ENCODE measurements at regions not wholly inside any gene's neighbourhood (a gene's known extent, or its start where the extent isn't known, plus 50 kb on each side); places are given as distances from the start of the nearest gene placed in this dataset.
"Not testable (repeated sequence)": the region's sequence is repeated elsewhere in the genome, so short reads cannot be mapped to it uniquely, and the experiment has no call there.

DNA sequence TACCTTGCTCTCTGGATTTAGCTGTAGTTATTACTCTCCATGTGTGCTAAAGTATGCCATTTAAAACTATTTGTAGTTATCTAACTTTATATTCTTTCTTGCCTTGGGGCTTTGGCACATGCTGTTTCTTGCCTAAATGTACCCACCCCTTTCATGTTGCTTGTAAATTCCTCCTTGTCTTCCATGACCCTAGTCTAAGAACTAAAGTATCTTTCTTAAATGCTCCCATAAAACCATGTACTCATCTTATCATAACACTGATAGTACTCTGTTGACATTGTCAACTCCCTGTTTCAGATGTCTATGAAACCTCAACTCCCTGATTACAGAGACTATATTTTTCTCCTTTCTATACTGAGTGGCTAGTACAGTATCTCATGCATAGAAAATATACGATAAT, 564.9 kb upstream of the IRAK1BP1 start:
- H3K27me3 ChIP-seq (ENCODE audit: insufficient read depth, low read length) = no peaks in the 10 kb centered on the region
- no peaks in the 10 kb centered on the region for H3K9me3 ChIP-seq (ENCODE audit: low read depth, low read length)
- H3K4me3 ChIP-seq (ENCODE audit: low read length) = no peak overlapping the region
- H3K4me1 ChIP-seq (ENCODE audit: insufficient read depth, low read length) = no peaks in the 10 kb centered on the region

DNA sequence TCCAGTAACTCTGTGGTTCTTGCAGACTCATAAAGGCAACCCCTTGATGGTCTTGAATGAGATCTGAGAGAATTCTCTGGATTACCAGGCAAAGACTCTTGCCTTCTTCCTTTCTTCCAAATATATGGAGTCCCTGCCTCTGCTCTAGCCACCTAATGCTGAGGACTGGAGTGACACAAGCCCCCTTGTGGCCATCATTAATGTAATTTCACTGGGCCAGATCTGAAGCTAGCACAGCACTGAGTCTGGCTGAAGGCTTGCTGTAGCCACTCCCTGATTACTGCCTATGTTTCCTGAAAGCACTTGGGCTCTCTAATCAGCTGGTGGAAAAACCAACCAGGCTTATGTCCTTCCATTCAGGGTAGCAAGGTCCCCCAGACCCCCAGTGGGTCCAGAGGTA, 559.3 kb upstream of the IRAK1BP1 start:
- Histone ChIP-seq H3K27me3 (ENCODE audit: insufficient read depth, low read length) (no peaks in the 10 kb centered on the region), H3K9me3 (ENCODE audit: low read depth, low read length) (no peaks in the 10 kb centered on the region), H3K4me3 (ENCODE audit: low read length) (no peak overlapping the region), H3K4me1 (ENCODE audit: insufficient read depth, low read length) (no peaks in the 10 kb centered on the region)

DNA sequence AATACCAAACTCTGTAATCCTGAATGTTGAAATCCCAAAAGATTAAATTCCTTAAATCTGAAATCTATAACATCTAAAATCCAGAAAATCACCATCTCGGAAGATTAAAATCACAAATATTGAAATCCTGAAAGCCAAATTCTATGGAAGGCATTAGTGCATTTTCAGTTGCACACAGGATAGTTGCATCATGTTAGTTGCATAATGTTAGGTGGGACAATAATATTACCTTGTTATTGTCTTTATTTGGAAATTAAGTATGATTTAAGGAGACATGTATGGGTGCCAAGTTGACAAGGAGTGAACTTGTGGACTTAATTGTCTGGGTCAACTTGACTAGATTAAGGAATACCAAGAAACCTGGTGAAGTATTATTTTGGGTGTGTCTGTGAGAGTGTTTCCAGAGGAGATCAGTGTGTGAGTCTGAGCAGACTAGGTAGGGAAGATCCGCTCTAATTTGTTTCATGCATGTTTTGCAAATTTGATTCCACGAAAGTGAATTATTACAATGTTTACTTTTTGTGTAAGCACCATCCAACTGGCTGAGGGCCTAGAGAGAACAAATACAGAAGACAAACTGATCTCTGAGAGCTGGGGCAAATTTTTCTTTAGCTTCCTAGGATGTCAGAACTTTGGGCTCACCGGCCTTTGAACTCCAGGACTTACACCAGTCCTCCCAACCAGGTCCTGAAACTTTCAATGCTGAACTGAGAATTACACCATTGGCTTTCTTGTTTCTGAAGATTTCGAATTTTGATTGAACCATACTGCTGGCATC, 545.1 kb upstream of the IRAK1BP1 start:
- Histone ChIP-seq H3K9me3 (ENCODE audit: low read depth, low read length) (peaks cover 8% of the 10 kb centered on the region), H3K27me3 (ENCODE audit: insufficient read depth, low read length) (no peaks in the 10 kb centered on the region), H3K4me1 (ENCODE audit: insufficient read depth, low read length) (no peaks in the 10 kb centered on the region)

DNA sequence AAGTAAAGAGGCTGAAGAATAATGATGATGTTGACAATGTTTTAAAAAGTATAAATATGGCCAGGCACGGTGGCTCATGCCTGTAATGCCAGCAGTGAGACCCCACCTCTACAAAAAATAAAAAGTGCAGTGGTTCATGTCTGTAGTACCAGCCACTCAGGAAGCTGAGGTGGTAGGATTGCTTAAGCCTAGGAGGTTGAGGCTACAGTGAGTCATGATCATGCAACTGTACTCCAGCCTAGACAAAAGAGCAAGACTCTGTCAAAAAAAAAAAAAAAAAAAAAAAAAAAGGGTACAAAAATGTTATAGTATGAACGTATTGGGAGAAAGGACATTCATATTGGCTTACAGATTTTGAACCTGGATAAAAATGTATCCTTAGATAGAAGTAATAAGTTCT, 543.1 kb upstream of the IRAK1BP1 start:
- Histone ChIP-seq H3K4me1 (ENCODE audit: insufficient read depth, low read length) (no peaks in the 10 kb centered on the region), H3K9me3 (ENCODE audit: low read depth, low read length) (peaks cover 8% of the 10 kb centered on the region), H3K4me3 (ENCODE audit: low read length) (no peak overlapping the region), H3K27me3 (ENCODE audit: insufficient read depth, low read length) (no peaks in the 10 kb centered on the region)

More for the DNA sequence above, 545.1 kb upstream of the IRAK1BP1 start:
- no peak overlapping the region for H3K4me3 ChIP-seq (ENCODE audit: low read length)

DNA sequence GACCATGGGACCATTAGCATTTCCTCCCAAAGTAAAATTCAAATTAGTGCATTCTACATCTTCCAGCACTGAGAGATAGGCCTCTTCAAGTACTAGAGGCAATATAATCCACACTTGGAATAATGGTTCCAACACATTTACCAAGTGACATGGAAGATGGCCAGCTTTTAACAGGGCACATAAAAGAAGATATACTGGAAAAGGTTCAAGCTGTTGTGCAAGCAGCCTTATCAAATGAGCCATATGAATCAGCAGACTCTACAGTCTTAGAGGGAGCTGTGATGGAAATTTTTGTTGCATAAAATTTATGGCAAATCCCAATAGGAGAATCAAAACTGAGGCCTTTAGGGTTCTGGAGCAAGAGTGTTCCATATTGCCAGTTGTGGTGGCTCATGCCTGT, 526.6 kb upstream of the IRAK1BP1 start:
- Histone ChIP-seq H3K27me3 (ENCODE audit: insufficient read depth, low read length) (no peaks in the 10 kb centered on the region), H3K9me3 (ENCODE audit: low read depth, low read length) (peaks cover 4% of the 10 kb centered on the region), H3K4me1 (ENCODE audit: insufficient read depth, low read length) (no peaks in the 10 kb centered on the region), H3K4me3 (ENCODE audit: low read length) (no peak overlapping the region)

DNA sequence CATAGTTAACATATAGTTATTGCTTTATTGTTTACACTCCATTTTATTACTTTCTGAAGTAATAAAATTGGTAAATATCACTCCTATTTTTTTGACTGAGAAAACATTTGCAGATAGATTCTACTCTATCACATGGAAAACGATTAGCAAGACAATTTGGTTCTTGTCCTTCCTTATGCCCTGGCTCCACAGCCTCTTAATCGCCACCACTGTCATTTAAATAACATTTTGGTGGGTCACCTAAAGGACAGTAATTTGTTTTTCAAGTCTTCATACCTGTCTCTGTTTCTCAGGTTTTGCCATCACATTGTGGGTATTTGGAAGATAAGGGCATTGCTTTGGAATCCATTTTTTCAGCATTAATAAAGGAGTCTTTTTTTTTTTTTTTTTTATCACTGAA, 521.5 kb upstream of the IRAK1BP1 start:
- Histone ChIP-seq H3K27me3 (ENCODE audit: insufficient read depth, low read length) (no peaks in the 10 kb centered on the region), H3K4me1 (ENCODE audit: insufficient read depth, low read length) (no peaks in the 10 kb centered on the region), H3K9me3 (ENCODE audit: low read depth, low read length) (peaks cover 4% of the 10 kb centered on the region), H3K4me3 (ENCODE audit: low read length) (no peak overlapping the region)

DNA sequence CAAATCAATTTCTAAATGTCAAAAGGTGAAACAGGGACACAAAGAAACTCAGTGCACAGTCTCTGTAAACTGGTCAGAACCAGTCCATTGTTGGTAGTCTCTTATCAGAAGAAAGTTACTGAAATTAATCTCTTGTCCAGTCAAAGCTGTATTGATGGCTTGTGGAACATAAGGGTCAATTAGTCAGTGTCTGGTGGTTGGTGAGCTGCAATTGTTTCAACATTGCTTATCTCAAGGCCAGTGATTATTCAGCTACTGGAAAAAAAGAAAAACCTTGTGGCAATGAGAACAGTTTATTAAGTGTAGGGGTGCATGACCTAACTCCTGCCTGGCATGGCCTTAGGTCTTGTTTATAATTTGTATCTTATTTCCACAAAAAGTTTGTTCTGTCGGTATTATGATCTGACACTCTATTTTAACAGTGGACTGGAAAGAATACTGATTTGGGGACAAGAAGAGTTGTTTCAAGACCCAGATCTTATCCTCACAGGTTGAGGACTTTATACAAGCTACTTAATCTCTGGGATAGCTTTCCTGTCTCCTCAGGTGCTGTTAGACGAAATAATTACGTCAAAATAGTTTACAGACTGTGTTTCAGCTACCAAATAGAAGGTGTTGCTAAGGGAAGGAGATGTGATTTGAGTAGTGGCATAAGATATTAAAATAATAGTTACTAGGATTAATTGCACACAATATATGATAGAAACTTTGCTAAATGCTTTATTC, 520.0 kb upstream of the IRAK1BP1 start:
- Histone ChIP-seq H3K4me1 (ENCODE audit: insufficient read depth, low read length) (no peaks in the 10 kb centered on the region), H3K4me3 (ENCODE audit: low read length) (no peak overlapping the region), H3K27me3 (ENCODE audit: insufficient read depth, low read length) (no peaks in the 10 kb centered on the region), H3K9me3 (ENCODE audit: low read depth, low read length) (peaks cover 11% of the 10 kb centered on the region)

DNA sequence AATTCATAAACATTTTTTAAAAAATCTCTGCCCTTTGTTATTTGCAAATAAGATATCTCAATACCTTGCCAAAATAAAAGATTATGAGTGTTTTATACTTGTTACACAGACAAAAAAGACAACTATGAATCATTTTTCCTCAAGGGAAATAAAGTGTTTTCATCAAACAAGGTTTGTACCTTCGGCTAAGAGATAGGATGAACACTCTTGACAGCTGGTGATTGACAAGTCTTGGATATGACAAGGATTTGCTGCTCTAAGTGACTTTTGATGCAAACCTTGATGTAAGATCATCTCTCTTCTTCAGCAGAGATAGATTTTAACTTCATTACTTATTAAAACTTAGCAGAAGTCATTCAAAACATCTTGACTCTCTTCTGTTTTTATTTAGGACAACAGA, 514.3 kb upstream of the IRAK1BP1 start:
- H3K4me1 ChIP-seq (ENCODE audit: insufficient read depth, low read length) = no peaks in the 10 kb centered on the region
- no peaks in the 10 kb centered on the region for H3K27me3 ChIP-seq (ENCODE audit: insufficient read depth, low read length)
- no peak overlapping the region for H3K4me3 ChIP-seq (ENCODE audit: low read length)
- peaks cover 6% of the 10 kb centered on the region for H3K9me3 ChIP-seq (ENCODE audit: low read depth, low read length)

DNA sequence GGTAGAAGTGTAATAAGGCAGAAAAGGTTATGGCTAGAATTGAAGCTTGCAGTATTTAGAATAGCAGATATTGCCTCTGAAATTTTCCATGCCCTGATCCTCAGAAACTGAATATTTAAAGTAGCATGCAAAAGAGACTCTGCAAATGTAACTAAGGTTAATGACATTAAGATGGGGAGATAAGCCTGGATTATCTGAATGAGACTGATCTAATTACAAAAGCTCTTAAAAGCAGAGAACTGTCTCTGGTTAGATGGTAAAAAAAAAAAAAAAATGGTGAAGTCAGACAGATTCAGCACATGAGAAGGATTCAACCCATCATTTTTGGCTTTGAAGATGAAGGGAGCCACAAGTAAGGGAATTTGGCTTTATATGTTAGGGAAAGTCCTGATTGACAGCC, 503.7 kb upstream of the IRAK1BP1 start:
- Histone ChIP-seq H3K27me3 (ENCODE audit: insufficient read depth, low read length) (no peaks in the 10 kb centered on the region), H3K4me3 (ENCODE audit: low read length) (no peak overlapping the region), H3K4me1 (ENCODE audit: insufficient read depth, low read length) (no peaks in the 10 kb centered on the region), H3K9me3 (ENCODE audit: low read depth, low read length) (no peaks in the 10 kb centered on the region)

DNA sequence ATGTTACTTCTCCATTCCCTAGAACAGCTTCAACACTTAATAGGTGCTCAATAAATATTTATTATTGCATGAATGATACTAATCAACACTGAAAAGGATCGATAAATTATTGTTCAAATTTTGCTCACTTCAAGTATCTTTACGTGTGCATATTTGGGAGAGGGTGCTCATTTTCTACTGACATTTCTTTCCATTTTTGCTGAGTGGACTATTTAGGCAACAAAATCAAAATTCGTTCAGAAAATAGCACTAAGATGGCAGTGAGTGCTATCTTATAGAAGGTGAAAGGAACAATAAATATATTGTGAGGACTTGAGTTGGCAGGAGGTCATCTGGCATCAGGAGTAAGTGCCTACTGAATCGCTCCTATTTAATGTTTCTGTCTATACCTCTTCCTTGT, 501.9 kb upstream of the IRAK1BP1 start:
- H3K27me3 ChIP-seq (ENCODE audit: insufficient read depth, low read length) = no peaks in the 10 kb centered on the region
- H3K9me3 ChIP-seq (ENCODE audit: low read depth, low read length) = no peaks in the 10 kb centered on the region
- H3K4me1 ChIP-seq (ENCODE audit: insufficient read depth, low read length) = no peaks in the 10 kb centered on the region
- no peak overlapping the region for H3K4me3 ChIP-seq (ENCODE audit: low read length)

DNA sequence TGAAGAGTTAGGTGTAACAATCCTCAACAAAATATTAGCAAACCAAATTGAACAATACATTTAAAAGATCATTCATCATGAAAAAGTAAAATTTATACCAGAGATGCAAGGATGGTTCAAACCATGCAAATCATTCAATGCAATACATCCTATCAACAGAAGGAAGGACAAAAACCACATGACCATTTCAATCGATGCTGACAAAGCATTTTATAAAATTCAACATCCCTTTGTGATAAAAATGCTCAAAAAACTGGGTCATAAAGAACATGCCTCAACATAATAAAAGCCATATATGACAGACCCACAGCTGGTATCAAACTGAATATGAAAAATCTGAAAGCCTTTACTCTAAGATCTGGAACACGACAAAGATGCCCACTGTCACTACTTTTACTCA, 490.3 kb upstream of the IRAK1BP1 start:
- H3K4me3 ChIP-seq (ENCODE audit: low read length) = no peak overlapping the region
- H3K9me3 ChIP-seq (ENCODE audit: low read depth, low read length) = peaks cover 18% of the 10 kb centered on the region
- H3K4me1 ChIP-seq (ENCODE audit: insufficient read depth, low read length) = no peaks in the 10 kb centered on the region
- H3K27me3 ChIP-seq (ENCODE audit: insufficient read depth, low read length) = no peaks in the 10 kb centered on the region

DNA sequence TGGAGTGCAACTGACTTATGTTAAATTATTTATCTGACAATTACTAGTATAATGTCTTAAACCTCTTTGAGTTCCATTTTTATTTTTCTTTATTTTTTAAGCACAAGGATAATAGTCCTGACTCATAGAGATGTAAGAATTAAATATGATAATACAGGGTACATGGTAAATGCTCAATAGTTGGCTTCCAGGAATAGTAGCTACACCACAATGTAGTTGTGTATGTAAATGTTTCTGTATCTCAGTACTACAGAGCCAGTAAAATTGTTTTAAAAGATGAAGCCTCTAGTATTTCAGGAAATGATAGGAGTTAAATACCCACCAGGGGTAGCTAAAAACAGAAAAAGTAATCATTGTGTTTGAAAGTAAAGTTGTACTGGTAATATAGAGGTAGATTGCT, 487.4 kb upstream of the IRAK1BP1 start:
- H3K27me3 ChIP-seq (ENCODE audit: insufficient read depth, low read length) = no peaks in the 10 kb centered on the region
- peaks cover 10% of the 10 kb centered on the region for H3K9me3 ChIP-seq (ENCODE audit: low read depth, low read length)
- no peaks in the 10 kb centered on the region for H3K4me1 ChIP-seq (ENCODE audit: insufficient read depth, low read length)
- H3K4me3 ChIP-seq (ENCODE audit: low read length) = no peak overlapping the region

DNA sequence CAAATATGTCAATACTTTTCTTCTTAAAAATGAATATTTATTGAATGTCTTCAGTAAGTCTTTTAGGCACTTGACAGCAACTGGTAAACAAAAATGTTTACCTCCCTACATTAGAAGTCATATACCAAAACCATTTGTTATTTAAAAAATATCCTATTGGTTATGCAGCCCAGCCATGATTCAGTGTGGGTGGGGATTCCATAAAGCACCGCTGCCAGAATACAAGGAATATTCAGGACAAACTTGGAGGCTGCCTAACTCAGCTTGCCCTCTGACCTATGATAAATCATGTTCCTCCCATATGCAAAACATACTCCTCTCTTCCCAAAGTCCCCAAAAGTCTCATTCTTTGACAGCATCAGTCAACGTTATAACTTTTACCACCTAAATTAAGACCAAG, 486.8 kb upstream of the IRAK1BP1 start:
- no peaks in the 10 kb centered on the region for H3K27me3 ChIP-seq (ENCODE audit: insufficient read depth, low read length)
- H3K4me3 ChIP-seq (ENCODE audit: low read length) = no peak overlapping the region
- no peaks in the 10 kb centered on the region for H3K4me1 ChIP-seq (ENCODE audit: insufficient read depth, low read length)
- H3K9me3 ChIP-seq (ENCODE audit: low read depth, low read length) = peaks cover 7% of the 10 kb centered on the region

DNA sequence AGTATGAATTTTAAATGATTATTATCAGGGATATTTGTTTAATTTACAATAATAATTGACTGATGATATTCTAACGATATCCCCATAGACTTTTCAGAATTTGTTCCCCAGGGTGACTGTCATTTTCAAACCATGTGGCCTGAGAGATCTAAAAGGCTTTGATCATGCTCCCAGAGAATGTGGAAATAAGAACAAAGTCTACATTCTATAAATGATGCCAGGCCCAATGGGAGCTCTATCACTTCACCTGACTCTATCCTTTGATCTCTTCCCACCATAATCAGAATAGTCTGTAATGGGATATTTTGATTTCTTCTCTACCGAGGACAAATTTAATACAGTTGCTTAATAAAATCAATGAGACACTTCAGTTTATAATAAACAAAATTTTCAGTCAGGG, 483.4 kb upstream of the IRAK1BP1 start:
- H3K4me3 ChIP-seq (ENCODE audit: low read length) = no peak overlapping the region
- no peaks in the 10 kb centered on the region for H3K4me1 ChIP-seq (ENCODE audit: insufficient read depth, low read length)
- H3K9me3 ChIP-seq (ENCODE audit: low read depth, low read length) = no peaks in the 10 kb centered on the region
- H3K27me3 ChIP-seq (ENCODE audit: insufficient read depth, low read length) = no peaks in the 10 kb centered on the region

DNA sequence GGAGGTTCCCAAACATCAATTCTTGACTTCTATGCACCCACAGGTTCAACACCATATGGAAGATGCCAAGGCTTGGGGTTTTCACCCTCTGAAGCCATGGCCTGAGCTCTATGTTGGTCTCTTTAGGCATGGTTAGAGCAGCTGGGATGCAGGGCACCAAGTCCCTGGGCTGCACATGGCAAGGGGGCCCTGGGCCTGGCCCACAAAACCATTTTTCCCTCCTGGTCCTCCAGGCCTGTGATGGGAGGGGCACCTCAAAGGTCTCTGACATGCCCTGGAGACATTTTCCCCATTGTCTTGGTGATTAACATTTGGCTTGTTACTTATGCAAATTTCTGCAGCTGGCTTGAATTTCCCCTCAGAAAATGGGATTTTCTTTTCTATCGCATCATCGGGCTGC, 480.5 kb upstream of the IRAK1BP1 start:
- H3K27me3 ChIP-seq (ENCODE audit: insufficient read depth, low read length); H3K4me3 ChIP-seq (ENCODE audit: low read length); H3K9me3 ChIP-seq (ENCODE audit: low read depth, low read length); H3K4me1 ChIP-seq (ENCODE audit: insufficient read depth, low read length): not testable (repeated sequence)

DNA sequence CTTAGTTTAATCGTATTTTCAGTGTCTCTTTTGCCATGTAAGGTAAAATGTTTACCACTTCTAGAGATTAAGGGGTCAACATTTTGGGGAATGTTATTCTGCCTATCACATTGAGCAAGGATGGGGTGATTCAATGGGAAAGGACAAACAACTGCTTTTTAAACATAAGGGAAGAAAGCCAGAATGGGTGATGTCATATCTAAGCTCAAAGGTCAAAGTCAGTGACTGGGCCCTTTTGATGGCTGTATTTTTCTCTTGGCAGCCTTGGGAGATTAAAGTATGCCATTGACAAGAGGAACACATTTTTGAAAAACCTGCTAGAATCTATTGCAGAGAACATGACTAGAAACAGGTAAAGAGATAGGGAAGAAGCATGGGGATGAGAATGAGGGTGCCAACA, 477.3 kb upstream of the IRAK1BP1 start:
- Histone ChIP-seq H3K9me3 (ENCODE audit: low read depth, low read length) (no peaks in the 10 kb centered on the region), H3K4me1 (ENCODE audit: insufficient read depth, low read length) (no peaks in the 10 kb centered on the region), H3K4me3 (ENCODE audit: low read length) (no peak overlapping the region), H3K27me3 (ENCODE audit: insufficient read depth, low read length) (no peaks in the 10 kb centered on the region)
